A549 (cell line): ENCODE measurements at regions not wholly inside any gene's neighbourhood (a gene's known extent, or its start where the extent isn't known, plus 50 kb on each side); places are given as distances from the start of the nearest gene placed in this dataset.

Experiments used
- CTCF ChIP-seq: fragments of >200 bp; sonication (Bioruptor Twin); formaldehyde crosslinking; IDR thresholded peaks from 3 replicates; pipeline ENCODE4 v1.5.1; 2016
- EHMT2 ChIP-seq: fragments of 200-600 bp; sonication (generic); IDR thresholded peaks from 2 replicates; pipeline ENCODE4 v1.6.1; 2016; ENCODE audit warnings: antibody characterized with exemption, low read depth, mild to moderate bottlenecking, moderate library complexity
- ELK1 ChIP-seq: fragments of 150-350 bp; IDR thresholded peaks from 2 replicates; pipeline ENCODE4 v1.6.1; 2014; ENCODE audit warnings: low read depth, mild to moderate bottlenecking, low read length
- FOSB ChIP-seq: fragments of 250-450 bp; sonication (Bioruptor Pico); IDR thresholded peaks from 2 replicates; pipeline ENCODE4 v1.5.0; 2020; ENCODE audit warnings: mild to moderate bottlenecking, moderate library complexity
- HDAC2 ChIP-seq: fragments of 200-600 bp; sonication (generic); IDR thresholded peaks from 2 replicates; pipeline ENCODE4 v1.6.1; 2016
- KDM1A ChIP-seq: fragments of 200-600 bp; sonication (generic); IDR thresholded peaks from 2 replicates; pipeline ENCODE4 v1.6.1; 2016; ENCODE audit warnings: low read depth, mild to moderate bottlenecking
- KDM5A ChIP-seq: fragments of 200-600 bp; sonication (generic); IDR thresholded peaks from 2 replicates; pipeline ENCODE4 v1.6.1; 2016; ENCODE audit warnings: antibody characterized with exemption, mild to moderate bottlenecking
- NPAS2 ChIP-seq: fragments of 250-450 bp; sonication (Bioruptor Pico); IDR thresholded peaks from 2 replicates; pipeline ENCODE4 v1.8.0; 2022; ENCODE audit warnings: mild to moderate bottlenecking, moderate library complexity, borderline replicate concordance
- POLR2A ChIP-seq: IDR thresholded peaks from 2 replicates; pipeline ENCODE4 v1.6.1; 2012; ENCODE audit warnings: mild to moderate bottlenecking, low read length
- POLR2AphosphoS2 ChIP-seq: conservative IDR thresholded peaks from 2 replicates; pipeline ENCODE4 v1.6.1; 2012; ENCODE audit warnings: low read length, improper control_type of control experiment, inconsistent platforms
- RAD21 ChIP-seq, 2 experiments: fragments of >200 bp in 1 of 2; sonication (Bioruptor Twin) in 1 of 2; formaldehyde crosslinking in 1 of 2; IDR thresholded peaks in 1 of 2; conservative IDR thresholded peaks in 1 of 2; 2 replicates in 1 of 2; 3 replicates in 1 of 2; pipeline ENCODE4 v1.6.1; 2012 to 2018; ENCODE audit warnings: inconsistent platforms in 1 of 2
- RNF2 ChIP-seq: fragments of 200-600 bp; sonication (generic); IDR thresholded peaks from 2 replicates; pipeline ENCODE4 v1.6.1; 2016; ENCODE audit warnings: low read depth, mild to moderate bottlenecking, antibody characterized with exemption, moderate library complexity, borderline replicate concordance
- SMC3 ChIP-seq: fragments of >200 bp; sonication (Bioruptor Twin); formaldehyde crosslinking; IDR thresholded peaks from 3 replicates; pipeline ENCODE4 v1.6.1; 2018; ENCODE audit warnings: inconsistent platforms
- TP53 ChIP-seq: fragments of 250-450 bp; sonication (Bioruptor Pico); IDR thresholded peaks from 2 replicates; pipeline ENCODE4 v1.5.0; 2021; ENCODE audit warnings: mild to moderate bottlenecking, moderate library complexity

- TF ChIP-seq TP53 (CRISPR knock-in tag) (no peak), EHMT2 (no peak), CTCF (no peak), HDAC2 (no peak), KDM1A (no peak), ELK1 (no peak), NPAS2 (no peak), POLR2A (no peak), RAD21 (conservative IDR thresholded peaks at IDR 0.05 in 1 of 2, IDR thresholded peaks at IDR 0.05 in 1 of 2) (no peak), SMC3 (no peak), FOSB (CRISPR knock-in tag) (no peak), KDM5A (no peak), RNF2 (no peak), POLR2AphosphoS2 (no peak)
Measured at GRCh38 chr16:80019395-80019794, 418.9 kb upstream of the MAF start.
